ENCODE measurements at regions not wholly inside any gene's neighbourhood (a gene's known extent, or its start where the extent isn't known, plus 50 kb on each side); places are given as distances from the start of the nearest gene placed in this dataset.

DNA sequence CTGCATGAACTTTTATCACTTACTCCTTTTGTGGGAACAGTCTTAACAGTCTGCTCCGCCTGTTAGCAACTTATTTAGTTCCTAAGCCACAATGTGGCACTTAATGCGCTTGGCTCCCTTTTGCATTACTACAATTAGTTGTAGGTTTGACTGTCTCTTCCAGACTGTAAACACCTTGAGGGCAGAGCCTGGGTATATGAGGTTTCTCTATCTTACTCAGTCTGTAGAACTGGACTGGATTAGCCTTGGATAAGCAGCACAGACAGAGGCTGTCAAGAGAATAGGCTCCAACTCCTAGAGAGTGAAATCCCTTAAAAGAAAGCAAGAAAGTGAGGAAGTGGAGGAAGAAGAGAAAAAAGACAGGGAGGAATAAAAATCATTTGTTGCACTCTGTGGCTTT, 268.3 kb upstream of the MAF start:
- Mint-ChIP-seq H3K27me3 (peaks cover 5% of the 10 kb centered on the region), H3K27ac (no peak overlapping the region), H3K36me3 (no peaks in the 10 kb centered on the region), H3K4me3 (no peak overlapping the region), H3K9me3 (no peaks in the 10 kb centered on the region), H3K4me1 (no peaks in the 10 kb centered on the region)
- CTCF ChIA-PET: no interaction called here
- DNase-seq: no peak

DNA sequence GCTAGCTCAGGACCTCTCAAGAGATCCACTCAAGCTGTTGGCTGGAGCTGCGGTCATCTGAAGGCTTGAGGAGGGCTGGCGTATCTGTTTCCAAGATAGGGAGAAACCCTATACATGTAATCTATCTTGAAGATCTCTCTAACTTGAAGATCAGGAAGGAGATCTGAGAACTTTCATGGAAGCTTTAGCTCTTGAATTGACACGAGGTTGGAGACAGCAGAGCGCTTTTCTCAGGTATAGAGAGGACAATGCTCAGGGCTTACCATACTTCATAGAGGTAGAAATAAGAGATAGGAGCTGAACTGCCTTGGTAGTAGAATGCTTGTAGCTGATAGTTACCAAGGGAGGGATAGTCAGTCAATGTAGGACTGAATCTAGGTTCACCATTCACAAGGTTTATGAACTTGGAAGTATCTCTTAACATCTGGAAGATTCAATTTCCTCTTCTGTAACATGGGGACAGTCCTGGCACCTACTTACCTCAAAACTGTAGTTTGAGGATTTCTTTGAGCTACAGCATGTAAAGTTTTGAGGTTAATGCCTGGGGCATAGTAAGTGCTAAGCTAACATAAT, 267.0 kb upstream of the MAF start:
- no peaks in the 10 kb centered on the region for H3K9me3 Mint-ChIP-seq
- DNase-seq: no peak
- H3K4me3 Mint-ChIP-seq: no peak overlapping the region
- H3K27me3 Mint-ChIP-seq: peaks cover 5% of the 10 kb centered on the region
- H3K27ac Mint-ChIP-seq: no peak overlapping the region
- H3K36me3 Mint-ChIP-seq: no peaks in the 10 kb centered on the region
- CTCF ChIA-PET: interaction anchor here (1.2 kb wide), 1 partner anchor 10 kb away, joined by 3 read pairs; no protein-coding TSS in a partner anchor
- H3K4me1 Mint-ChIP-seq: no peaks in the 10 kb centered on the region

DNA sequence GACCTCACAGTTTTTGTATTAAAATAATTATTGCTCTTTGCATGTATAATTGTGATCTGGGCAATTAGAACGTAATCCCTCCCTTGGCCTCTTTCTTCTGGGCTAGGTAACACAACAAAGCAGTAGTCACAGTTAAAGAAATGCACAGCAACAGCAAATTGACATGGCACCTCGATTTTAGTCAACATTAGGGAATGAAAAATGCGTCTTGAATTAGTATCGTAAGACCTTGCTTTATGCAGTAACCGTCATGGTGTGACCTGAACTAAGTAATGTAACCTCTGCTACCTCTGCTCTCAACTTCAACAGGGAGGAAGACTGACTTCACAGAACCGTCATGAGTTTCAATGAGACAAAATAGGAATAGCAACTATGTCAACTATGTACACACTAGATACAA, 265.4 kb upstream of the MAF start:
- DNase-seq: no peak
- H3K36me3 Mint-ChIP-seq: no peaks in the 10 kb centered on the region
- CTCF ChIA-PET: no interaction called here
- no peaks in the 10 kb centered on the region for H3K9me3 Mint-ChIP-seq
- H3K27ac Mint-ChIP-seq: no peak overlapping the region
- no peaks in the 10 kb centered on the region for H3K4me1 Mint-ChIP-seq
- H3K27me3 Mint-ChIP-seq: peaks cover 5% of the 10 kb centered on the region
- H3K4me3 Mint-ChIP-seq: no peak overlapping the region

DNA sequence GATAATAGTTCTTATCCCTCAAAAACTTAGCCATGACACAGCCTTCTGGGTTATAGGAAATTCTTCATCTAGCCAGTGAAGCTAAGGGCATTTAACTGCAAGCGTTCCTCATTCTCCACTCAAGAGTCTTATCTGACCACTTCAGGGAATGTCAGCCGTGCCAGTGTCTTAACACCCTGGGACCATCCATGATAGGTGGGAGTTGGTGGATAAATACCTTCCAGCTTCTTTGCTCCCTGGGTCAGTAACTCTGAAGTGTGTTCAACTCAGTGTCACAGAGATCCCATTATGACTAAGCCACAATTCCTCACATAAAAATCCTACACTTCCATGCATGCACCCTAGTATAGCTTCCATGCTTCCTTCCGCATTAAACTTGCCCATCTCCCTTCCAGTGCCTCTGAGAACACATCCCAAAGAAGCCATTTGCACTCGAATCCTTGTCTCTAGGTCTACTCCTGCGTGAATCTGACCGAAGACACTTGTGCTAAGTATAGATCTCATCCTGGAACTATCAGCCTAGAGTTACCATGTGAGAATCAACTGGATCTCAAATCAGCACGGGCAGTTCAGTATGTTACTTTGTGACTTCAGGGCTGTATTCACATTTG, 264.3 kb upstream of the MAF start:
- H3K4me3 Mint-ChIP-seq: no peak overlapping the region
- H3K27ac Mint-ChIP-seq: no peak overlapping the region
- H3K36me3 Mint-ChIP-seq: no peaks in the 10 kb centered on the region
- no peaks in the 10 kb centered on the region for H3K9me3 Mint-ChIP-seq
- DNase-seq: no peak
- H3K27me3 Mint-ChIP-seq: peaks cover 4% of the 10 kb centered on the region
- CTCF ChIA-PET: no interaction called here
- H3K4me1 Mint-ChIP-seq: no peaks in the 10 kb centered on the region

DNA sequence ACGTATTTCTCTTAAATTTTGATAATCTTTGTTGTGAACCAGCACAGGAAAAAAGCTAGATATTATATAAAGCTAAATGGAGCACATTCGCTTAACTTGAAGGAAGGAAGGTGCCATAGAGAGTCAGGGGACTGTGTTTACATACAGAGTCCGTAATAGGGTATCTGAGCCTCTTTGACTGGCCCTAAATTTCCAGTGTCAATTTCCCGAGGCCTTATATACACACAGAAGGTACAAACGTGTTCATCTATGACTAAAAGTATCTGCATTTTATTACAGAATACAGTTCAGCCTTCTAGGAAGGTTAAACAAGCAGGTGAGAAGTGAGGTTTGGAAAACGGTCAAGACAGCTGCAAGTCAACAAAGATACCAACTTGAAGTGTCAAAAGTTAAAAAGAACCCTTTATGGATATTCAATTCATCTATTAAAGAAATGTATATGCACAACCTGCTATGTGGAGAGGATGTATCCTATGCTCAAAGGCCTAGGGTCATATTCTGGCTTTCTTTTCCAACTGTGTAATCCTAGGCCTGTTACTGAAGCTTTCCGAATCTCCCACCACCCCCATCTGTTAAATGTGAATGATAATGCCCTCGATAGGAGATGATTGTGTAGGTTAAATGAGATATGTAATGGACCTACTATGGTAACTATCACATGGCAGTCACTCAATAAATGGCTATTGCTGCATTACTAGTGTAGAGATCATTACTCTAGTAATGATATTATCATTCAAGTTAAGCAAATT, 263.7 kb upstream of the MAF start:
- Mint-ChIP-seq H3K9me3 (no peaks in the 10 kb centered on the region), H3K27ac (no peak overlapping the region), H3K4me1 (no peaks in the 10 kb centered on the region), H3K27me3 (peaks cover 4% of the 10 kb centered on the region), H3K36me3 (no peaks in the 10 kb centered on the region), H3K4me3 (no peak overlapping the region)
- DNase-seq: no peak
- CTCF ChIA-PET: no interaction called here

DNA sequence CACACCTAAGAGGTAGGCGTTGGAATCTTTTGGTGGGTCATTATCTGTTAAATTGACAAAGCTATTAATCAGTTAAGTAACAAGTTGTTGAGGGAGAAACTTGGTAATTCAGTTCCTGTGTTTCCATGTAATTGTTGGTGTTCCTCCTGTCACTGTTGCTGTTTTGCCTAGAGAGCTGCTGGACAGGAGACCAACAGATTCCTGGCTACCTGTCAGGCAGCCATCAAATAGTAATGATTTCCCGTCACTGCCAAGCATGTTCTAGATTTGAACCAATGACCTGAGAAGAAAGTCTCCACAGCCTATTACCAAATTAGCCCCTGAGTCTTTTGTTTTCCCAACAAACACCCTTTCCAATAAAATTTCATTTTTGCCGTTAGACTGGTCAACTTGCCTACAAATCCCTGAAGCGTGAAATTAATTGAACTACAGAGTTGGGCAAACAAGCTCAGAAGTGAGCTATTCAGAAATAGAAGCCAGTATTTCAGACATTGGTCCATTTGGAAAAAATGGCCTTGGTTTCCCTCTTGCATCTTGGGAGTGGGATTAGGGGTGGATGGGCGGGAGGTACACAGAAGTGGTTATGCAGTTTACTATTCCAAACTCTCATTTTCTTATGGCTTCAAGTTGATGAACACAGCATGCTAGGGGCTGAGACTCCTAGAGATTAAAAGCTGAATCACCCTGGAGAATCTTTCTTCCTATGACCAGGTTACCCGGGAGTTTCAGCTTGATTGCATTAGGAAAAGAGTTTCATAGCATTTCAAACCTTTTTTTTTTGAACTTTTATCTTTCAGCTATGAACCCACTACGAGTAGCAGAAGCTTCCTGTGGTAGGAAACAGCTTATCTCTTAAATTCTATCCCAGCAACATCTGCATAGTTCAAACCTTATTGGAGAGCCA, 262.8 kb upstream of the MAF start:
- H3K4me3 Mint-ChIP-seq: no peak overlapping the region
- H3K36me3 Mint-ChIP-seq: no peaks in the 10 kb centered on the region
- H3K27me3 Mint-ChIP-seq: peaks cover 4% of the 10 kb centered on the region
- DNase-seq: no peak
- no peaks in the 10 kb centered on the region for H3K4me1 Mint-ChIP-seq
- CTCF ChIA-PET: no interaction called here
- H3K27ac Mint-ChIP-seq: no peak overlapping the region
- H3K9me3 Mint-ChIP-seq: no peaks in the 10 kb centered on the region

DNA sequence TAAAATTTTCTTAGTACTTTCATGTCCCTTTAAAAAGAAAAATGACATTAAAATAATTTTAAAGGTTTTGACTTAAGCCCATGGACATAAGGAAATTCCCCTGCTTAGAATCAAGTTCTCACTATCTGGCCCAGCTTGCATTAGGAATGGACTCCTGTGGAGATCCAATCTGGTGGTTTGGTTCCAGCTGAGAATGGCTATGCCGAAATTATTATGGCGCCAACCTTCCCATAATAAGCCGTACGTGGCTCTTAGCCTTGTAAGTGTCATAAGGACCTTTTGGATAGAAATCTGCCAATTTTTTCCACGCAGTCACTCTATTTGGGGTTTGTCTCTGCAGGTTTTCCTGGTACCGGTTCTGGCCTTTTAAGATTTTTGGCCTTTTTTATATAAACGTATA, 262.1 kb upstream of the MAF start:
- H3K4me1 Mint-ChIP-seq: no peaks in the 10 kb centered on the region
- CTCF ChIA-PET: no interaction called here
- H3K9me3 Mint-ChIP-seq: no peaks in the 10 kb centered on the region
- no peak overlapping the region for H3K27ac Mint-ChIP-seq
- H3K4me3 Mint-ChIP-seq: no peak overlapping the region
- H3K27me3 Mint-ChIP-seq: peaks cover 4% of the 10 kb centered on the region
- no peak for DNase-seq
- no peaks in the 10 kb centered on the region for H3K36me3 Mint-ChIP-seq

DNA sequence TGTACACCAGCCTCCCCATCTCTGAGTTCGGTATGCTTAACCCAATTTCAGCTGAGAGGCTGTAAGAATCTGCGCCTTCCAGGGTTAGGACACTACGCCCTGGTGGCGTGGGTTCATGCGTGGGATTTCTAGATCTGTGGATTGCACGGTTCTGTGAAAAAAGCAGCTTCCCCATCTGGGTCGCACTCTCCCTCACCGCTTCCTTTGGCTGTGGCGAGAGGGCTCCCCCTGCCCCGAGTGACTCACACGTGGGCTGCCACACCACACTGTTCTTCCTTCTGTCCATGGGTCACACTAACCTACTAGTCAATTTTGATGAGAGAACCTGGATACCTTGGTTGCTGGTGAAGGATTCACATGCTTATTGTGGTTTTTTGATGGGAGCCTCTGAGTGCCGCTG, 256.0 kb upstream of the MAF start:
- no peak overlapping the region for H3K27ac Mint-ChIP-seq
- no peaks in the 10 kb centered on the region for H3K36me3 Mint-ChIP-seq
- H3K4me3 Mint-ChIP-seq: no peak overlapping the region
- CTCF ChIA-PET: no interaction called here
- no peak for DNase-seq
- peaks cover 17% of the 10 kb centered on the region for H3K9me3 Mint-ChIP-seq
- H3K4me1 Mint-ChIP-seq: no peaks in the 10 kb centered on the region
- H3K27me3 Mint-ChIP-seq: peaks cover 4% of the 10 kb centered on the region

DNA sequence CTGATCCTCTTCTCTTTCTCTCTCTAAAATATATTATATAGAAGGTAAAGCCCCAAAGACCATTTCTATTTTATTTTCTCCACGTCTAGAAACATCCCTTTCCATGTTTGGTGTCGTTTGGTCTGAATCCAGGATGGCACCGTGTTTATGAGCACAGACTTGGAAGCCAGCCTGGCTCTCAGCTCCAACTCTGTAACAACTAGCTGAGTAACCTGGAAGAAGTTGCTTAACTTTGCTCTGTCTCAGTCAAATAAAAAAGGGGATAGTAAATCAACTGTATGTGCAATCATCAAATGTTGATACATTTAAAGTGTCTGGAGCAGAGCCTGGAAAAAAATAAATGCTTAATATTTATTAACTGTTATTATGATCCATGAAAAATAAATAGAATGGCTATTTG, 249.8 kb upstream of the MAF start:
- no peak for DNase-seq
- H3K4me1 Mint-ChIP-seq: peaks cover 10% of the 10 kb centered on the region
- CTCF ChIA-PET: no interaction called here
- peaks cover 5% of the 10 kb centered on the region for H3K27me3 Mint-ChIP-seq
- H3K36me3 Mint-ChIP-seq: no peaks in the 10 kb centered on the region
- H3K4me3 Mint-ChIP-seq: no peak overlapping the region
- no peak overlapping the region for H3K27ac Mint-ChIP-seq
- H3K9me3 Mint-ChIP-seq: peaks cover 9% of the 10 kb centered on the region

DNA sequence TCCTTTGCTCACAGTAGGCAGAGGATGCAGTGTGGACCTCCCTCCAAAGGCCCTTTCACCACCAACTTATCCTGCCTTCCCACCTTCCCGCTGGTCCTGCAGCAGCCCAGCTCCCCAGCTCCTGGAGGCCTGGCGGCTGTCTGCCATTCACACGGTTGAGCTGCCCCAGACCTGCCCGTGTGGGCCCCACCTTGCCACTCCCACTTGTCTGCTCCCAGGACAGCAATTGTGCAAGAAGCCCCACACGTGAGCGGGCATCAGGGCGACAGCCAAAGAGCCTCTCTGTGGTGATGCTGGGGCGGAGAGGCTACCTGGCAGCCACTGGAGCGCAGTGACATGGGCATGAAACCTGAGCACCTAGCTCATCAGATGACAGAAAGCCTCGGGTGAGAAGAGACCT, 248.6 kb upstream of the MAF start:
- DNase-seq: no peak
- peaks cover 5% of the 10 kb centered on the region for H3K27me3 Mint-ChIP-seq
- H3K36me3 Mint-ChIP-seq: no peaks in the 10 kb centered on the region
- H3K9me3 Mint-ChIP-seq: no peaks in the 10 kb centered on the region
- H3K4me1 Mint-ChIP-seq: peaks cover 21% of the 10 kb centered on the region
- CTCF ChIA-PET: interaction anchor here (1.1 kb wide), 1 partner anchor 70 kb away, joined by 3 read pairs; no protein-coding TSS in a partner anchor
- no peak overlapping the region for H3K4me3 Mint-ChIP-seq
- H3K27ac Mint-ChIP-seq: no peak overlapping the region

DNA sequence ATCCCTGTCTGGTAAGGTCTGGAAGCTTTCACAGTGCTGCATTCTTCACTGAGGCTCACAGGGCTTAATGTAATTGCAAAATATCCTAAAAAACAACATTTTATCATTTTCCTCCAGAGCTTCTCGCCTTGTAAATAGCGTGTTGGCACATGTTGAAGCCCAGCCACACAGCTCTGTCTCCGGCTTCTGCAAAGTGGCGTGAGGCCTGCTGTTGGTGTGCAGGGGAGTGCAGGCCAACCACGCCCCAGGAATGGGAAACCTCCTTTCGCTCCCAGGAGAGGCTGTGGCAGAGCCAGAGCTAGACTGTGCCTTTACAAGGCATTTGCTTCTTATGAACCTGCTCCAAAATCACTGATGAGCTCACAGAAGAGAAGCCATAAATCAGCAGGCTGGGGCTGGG, 248.2 kb upstream of the MAF start:
- H3K27ac Mint-ChIP-seq: no peak overlapping the region
- no peaks in the 10 kb centered on the region for H3K36me3 Mint-ChIP-seq
- CTCF ChIA-PET: interaction anchor here (1.1 kb wide), 1 partner anchor 71 kb away, joined by 3 read pairs; no protein-coding TSS in a partner anchor
- peaks cover 5% of the 10 kb centered on the region for H3K27me3 Mint-ChIP-seq
- H3K4me3 Mint-ChIP-seq: no peak overlapping the region
- no peak for DNase-seq
- peaks cover 25% of the 10 kb centered on the region for H3K4me1 Mint-ChIP-seq
- no peaks in the 10 kb centered on the region for H3K9me3 Mint-ChIP-seq

DNA sequence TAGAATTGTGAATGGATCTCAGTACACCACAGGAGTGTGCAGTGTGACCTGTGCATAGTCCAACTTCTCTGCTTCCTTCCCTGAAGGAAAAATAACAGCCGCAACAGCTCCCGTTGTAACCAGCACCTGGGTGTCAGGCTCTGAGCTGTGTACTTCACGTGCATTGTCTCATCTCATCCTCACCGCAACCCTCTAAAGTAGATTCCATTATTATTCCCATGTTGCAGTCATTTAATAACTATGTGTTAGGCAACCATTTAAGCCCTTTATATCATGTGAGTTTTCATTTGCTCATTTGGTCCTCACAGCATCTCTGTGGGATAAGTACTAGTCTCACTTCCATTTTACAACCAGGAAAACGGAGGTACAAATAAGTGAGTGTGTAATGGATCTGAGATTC, 247.0 kb upstream of the MAF start:
- H3K36me3 Mint-ChIP-seq: no peaks in the 10 kb centered on the region
- no peak overlapping the region for H3K4me3 Mint-ChIP-seq
- H3K27me3 Mint-ChIP-seq: peaks cover 5% of the 10 kb centered on the region
- H3K27ac Mint-ChIP-seq: no peak overlapping the region
- peaks cover 27% of the 10 kb centered on the region for H3K4me1 Mint-ChIP-seq
- CTCF ChIA-PET: no interaction called here
- no peaks in the 10 kb centered on the region for H3K9me3 Mint-ChIP-seq
- no peak for DNase-seq

DNA sequence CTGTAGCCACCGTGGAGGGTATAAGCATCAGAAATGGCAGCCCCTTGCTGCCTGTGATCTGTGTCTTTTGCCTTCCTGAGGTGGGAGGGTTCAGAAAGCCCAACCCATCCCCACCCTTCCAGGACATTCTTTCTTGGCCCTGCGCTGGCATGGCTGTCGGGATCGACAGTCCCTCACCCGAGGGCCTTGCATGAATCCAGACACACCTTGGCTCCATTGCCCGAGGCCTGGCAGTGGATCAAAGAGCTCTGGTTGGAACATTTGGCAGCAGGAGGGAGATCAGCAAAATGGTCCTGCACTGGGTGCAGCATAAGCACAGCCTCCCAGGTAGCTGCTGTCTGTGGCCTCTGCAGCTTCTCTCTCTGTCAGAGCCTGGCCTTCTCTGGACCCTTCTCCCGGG, 246.6 kb upstream of the MAF start:
- Mint-ChIP-seq H3K27me3 (peaks cover 5% of the 10 kb centered on the region), H3K4me3 (no peak overlapping the region), H3K27ac (no peak overlapping the region), H3K36me3 (no peaks in the 10 kb centered on the region), H3K9me3 (no peaks in the 10 kb centered on the region), H3K4me1 (peaks cover 27% of the 10 kb centered on the region)
- DNase-seq: no peak
- CTCF ChIA-PET: no interaction called here

DNA sequence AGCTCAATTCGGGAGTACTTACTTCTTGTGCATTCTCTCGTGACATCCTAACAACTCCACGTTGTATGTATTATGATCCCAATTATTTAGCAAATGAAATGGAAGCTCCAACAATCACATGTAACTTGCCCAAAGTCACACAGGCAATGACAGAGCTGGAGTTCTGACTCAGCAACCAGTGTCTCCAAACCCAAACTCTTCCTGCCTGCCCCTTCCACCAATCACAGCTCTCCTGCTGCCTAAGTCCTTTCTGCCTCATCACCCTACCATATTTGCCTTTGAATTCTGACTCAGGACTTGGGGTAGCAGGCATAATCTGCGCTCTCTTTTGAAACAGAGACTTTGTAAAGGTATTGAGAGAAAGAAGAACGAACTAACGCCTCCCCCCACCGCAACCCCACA, 245.2 kb upstream of the MAF start:
- CTCF ChIA-PET: interaction anchor here (0.6 kb wide), 1 partner anchor 1053 kb away, joined by 3 read pairs; no protein-coding TSS in a partner anchor
- no peak for DNase-seq
- Mint-ChIP-seq H3K4me1 (peaks cover 27% of the 10 kb centered on the region), H3K27me3 (peaks cover 5% of the 10 kb centered on the region), H3K4me3 (no peak overlapping the region), H3K27ac (no peak overlapping the region), H3K9me3 (no peaks in the 10 kb centered on the region), H3K36me3 (no peaks in the 10 kb centered on the region)

Data from activated naive CD4-positive, alpha-beta T cell treated with anti-CD3 and anti-CD28 coated beads, Interleukin-2, amount 10 ng/mL, durations not matched to agents 7 days and 5 days (primary cell).